SK-N-SH (cell line): ENCODE measurements at regions not wholly inside any gene's neighbourhood (a gene's known extent, or its start where the extent isn't known, plus 50 kb on each side); places are given as distances from the start of the nearest gene placed in this dataset.

ENCODE experiments used
- CTCF ChIA-PET: fragments of 300-600, 350-600 bp; formaldehyde crosslinking; extraction: SDS; loops from one replicate; lab custom pipeline; 2021; lab: Yijun Ruan, JAX
- POLR2A ChIA-PET: fragments of 350-600 bp; sonication (Branson Sonifier 250); formaldehyde crosslinking; extraction: SDS; loops from one replicate; lab custom pipeline; 2020; ENCODE audit warnings: antibody characterized with exemption, inconsistent platforms; lab: Yijun Ruan, JAX
- DNase-seq: peaks from one replicate; pipeline ENCODE4 v3.0.0; 2012
- H2AFZ ChIP-seq: fragments of 200-600 bp; sonication (generic); 2 replicates; pipeline ENCODE4 v1.8.1; 2016; ENCODE audit warnings: antibody characterized with exemption, mild to moderate bottlenecking, low read depth
- H3F3A ChIP-seq: fragments of 200-600 bp; sonication (generic); replicated peaks from 2 replicates; pipeline ENCODE3; 2016; ENCODE audit warnings: antibody characterized with exemption, mild to moderate bottlenecking; ENCODE audit not compliant: insufficient read depth
- H3K27ac ChIP-seq, 2 experiments: fragments of 200-500 bp in 1 of 2; fragments of 200-600 bp in 1 of 2; sonication (Bioruptor generic) in 1 of 2; sonication (generic), shearing (Covaris generic) in 1 of 2; 2 replicates each; pipeline versions ENCODE4 v1.5.1 to v1.6.1; 2014 to 2016; ENCODE audit warnings: low read depth in 2 of 2, inconsistent platforms in 1 of 2, low read length in 1 of 2, mild to moderate bottlenecking in 1 of 2, mixed read lengths in 1 of 2
- H3K27me3 ChIP-seq: fragments of 200-600 bp; sonication (generic), shearing (Covaris generic); 2 replicates; pipeline ENCODE4 v1.6.1; 2016; ENCODE audit warnings: mixed run types; ENCODE audit not compliant: insufficient read depth
- H3K36me3 ChIP-seq, 2 experiments: fragments of 200-500 bp in 1 of 2; fragments of 200-600 bp in 1 of 2; sonication (Bioruptor generic) in 1 of 2; sonication (generic) in 1 of 2; replicated peaks in 1 of 2; 2 replicates each; pipeline versions ENCODE3 to v1.5.1; 2014 to 2016; ENCODE audit warnings: low read length in 1 of 2, mild to moderate bottlenecking in 1 of 2; ENCODE audit not compliant: insufficient read depth in 2 of 2, control insufficient read depth in 1 of 2
- H3K4me1 ChIP-seq, 2 experiments: fragments of 200-500 bp in 1 of 2; fragments of 200-600 bp in 1 of 2; sonication (Bioruptor generic) in 1 of 2; sonication (generic), shearing (Covaris generic) in 1 of 2; 2 replicates each; pipeline versions ENCODE4 v1.5.1 to v1.6.1; 2014 to 2016; ENCODE audit warnings: low read depth in 1 of 2, low read length in 1 of 2, mixed run types in 1 of 2; ENCODE audit not compliant: insufficient read depth in 2 of 2, control insufficient read depth in 1 of 2
- H3K4me2 ChIP-seq: fragments of 200-600 bp; sonication (generic), shearing (Covaris generic); 2 replicates; pipeline ENCODE4 v1.6.1; 2017; ENCODE audit warnings: mixed run types
- H3K4me3 ChIP-seq, 2 experiments: fragments of 200-500 bp in 1 of 2; fragments of 200-600 bp in 1 of 2; sonication (Bioruptor generic) in 1 of 2; sonication (generic), shearing (Covaris generic) in 1 of 2; 2 replicates each; pipeline versions ENCODE4 v1.5.1 to v1.8.1; 2014 to 2016; ENCODE audit warnings: low read depth in 2 of 2, inconsistent platforms in 1 of 2, low read length in 1 of 2, mild to moderate bottlenecking in 1 of 2, mixed read lengths in 1 of 2, moderate library complexity in 1 of 2
- H3K79me2 ChIP-seq: fragments of 200-600 bp; sonication (generic); 2 replicates; pipeline ENCODE4 v1.8.1; 2017; ENCODE audit warnings: mild to moderate bottlenecking; ENCODE audit not compliant: insufficient read depth
- H3K9ac ChIP-seq: fragments of 200-600 bp; sonication (generic); 2 replicates; pipeline ENCODE4 v1.6.1; 2017; ENCODE audit warnings: mixed run types
- H3K9me2 ChIP-seq: fragments of 200-600 bp; sonication (generic); 2 replicates; pipeline ENCODE4 v1.6.1; 2017; ENCODE audit warnings: mixed run types
- H3K9me3 ChIP-seq: fragments of 200-600 bp; sonication (generic); 2 replicates; pipeline ENCODE4 v1.6.1; 2017; ENCODE audit warnings: mixed run types, mild to moderate bottlenecking, moderate library complexity
- H4K20me1 ChIP-seq: fragments of 200-600 bp; sonication (generic); 2 replicates; pipeline ENCODE4 v1.6.1; 2017; ENCODE audit warnings: mild to moderate bottlenecking, mixed run types; ENCODE audit not compliant: insufficient read depth
- CHD2 ChIP-seq: fragments of 150-350 bp; IDR thresholded peaks from 2 replicates; pipeline ENCODE4 v1.6.1; 2018; ENCODE audit warnings: low read length; ENCODE audit not compliant: partially characterized antibody
- CTCF ChIP-seq: fragments of 200-600 bp; sonication (generic); IDR thresholded peaks from 2 replicates; pipeline ENCODE4 v1.6.1; 2017; ENCODE audit warnings: antibody characterized with exemption, mild to moderate bottlenecking, moderate library complexity
- ELF1 ChIP-seq: IDR thresholded peaks from 2 replicates; pipeline ENCODE4 v1.4.0; 2012
- EP300 ChIP-seq, 2 experiments: IDR thresholded peaks; 2 replicates each; pipeline versions ENCODE4 v1.4.0 to v1.6.1; 2012; ENCODE audit warnings: borderline replicate concordance in 1 of 2, low read depth in 1 of 2, low read length in 1 of 2
- EZH2phosphoT487 ChIP-seq: fragments of 200-600 bp; sonication (generic); IDR thresholded peaks from 2 replicates; pipeline ENCODE4 v1.6.1; 2017; ENCODE audit warnings: low read depth, mixed run types, mild to moderate bottlenecking, antibody characterized with exemption, moderate library complexity, borderline replicate concordance
- FOSL2 ChIP-seq: IDR thresholded peaks from 2 replicates; pipeline ENCODE4 v1.4.0; 2012; ENCODE audit warnings: low read depth, mild to moderate bottlenecking, moderate library complexity, borderline replicate concordance
- FOXM1 ChIP-seq: IDR thresholded peaks from 2 replicates; pipeline ENCODE4 v1.4.0; 2012; ENCODE audit warnings: low read depth, mild to moderate bottlenecking
- GABPA ChIP-seq: IDR thresholded peaks from 2 replicates; pipeline ENCODE4 v1.4.0; 2012; ENCODE audit warnings: low read depth, mild to moderate bottlenecking
- GATA2 ChIP-seq: sonication (generic); formaldehyde crosslinking; IDR thresholded peaks from 2 replicates; pipeline ENCODE4 v1.5.0; 2020; ENCODE audit warnings: mild to moderate bottlenecking, missing genetic modification reagents
- JUND ChIP-seq: IDR thresholded peaks from 2 replicates; pipeline ENCODE4 v1.4.0; 2012
- MEF2A ChIP-seq: IDR thresholded peaks from 2 replicates; pipeline ENCODE4 v1.4.0; 2012; ENCODE audit warnings: low read depth, borderline replicate concordance
- MXI1 ChIP-seq: IDR thresholded peaks from 2 replicates; pipeline ENCODE4 v1.6.1; 2012; ENCODE audit warnings: mild to moderate bottlenecking, low read depth, low read length, improper control_type of control experiment
- NFIC ChIP-seq: IDR thresholded peaks from 2 replicates; pipeline ENCODE4 v1.4.0; 2012; ENCODE audit warnings: borderline replicate concordance
- POLR2AphosphoS5 ChIP-seq: IDR thresholded peaks from 2 replicates; pipeline ENCODE4 v1.6.1; 2012; ENCODE audit warnings: low read depth, low read length
- RAD21 ChIP-seq: IDR thresholded peaks from 2 replicates; pipeline ENCODE4 v1.6.1; 2012; ENCODE audit warnings: mild to moderate bottlenecking, low read length
- RFX5 ChIP-seq: IDR thresholded peaks from 2 replicates; pipeline ENCODE4 v1.6.1; 2012; ENCODE audit warnings: mild to moderate bottlenecking, improper control_type of control experiment, low read length
- SIN3A ChIP-seq: IDR thresholded peaks from 2 replicates; pipeline ENCODE4 v1.6.1; 2012; ENCODE audit warnings: low read depth, mild to moderate bottlenecking, low read length, moderate library complexity, borderline replicate concordance
- TAF1 ChIP-seq: IDR thresholded peaks from 2 replicates; pipeline ENCODE4 v1.6.1; 2012; ENCODE audit warnings: low read depth, mild to moderate bottlenecking, low read length, moderate library complexity, borderline replicate concordance
- TCF12 ChIP-seq: IDR thresholded peaks from 2 replicates; pipeline ENCODE4 v1.4.0; 2012
- TEAD4 ChIP-seq: IDR thresholded peaks from 2 replicates; pipeline ENCODE4 v1.4.0; 2012; ENCODE audit warnings: mild to moderate bottlenecking, borderline replicate concordance; ENCODE audit not compliant: insufficient read depth
- USF2 ChIP-seq: fragments of 150-350 bp; IDR thresholded peaks from 2 replicates; pipeline ENCODE4 v1.6.1; 2017; ENCODE audit warnings: antibody characterized with exemption, low read length, low read depth, borderline replicate concordance
- YY1 ChIP-seq: IDR thresholded peaks from 2 replicates; pipeline ENCODE4 v1.4.0; 2012; ENCODE audit warnings: low read depth, mild to moderate bottlenecking
- ZBTB33 ChIP-seq: IDR thresholded peaks from 2 replicates; pipeline ENCODE4 v1.4.0; 2012; ENCODE audit warnings: low read depth, borderline replicate concordance
- WGBS: methylation state at CpG from one replicate; pipeline ENCODE4 v1.1.6; 2017; ENCODE audit warnings: low lambda C conversion rate; 5-methylcytosine and 5-hydroxymethylcytosine counted together

GRCh38 chr3:109806929-109807328 lies 469.6 kb upstream of the DPPA4 start:
- no peak overlapping the region; the same call in 1 of the 2 replicates for H3K4me2 ChIP-seq
- no peaks in the 10 kb centered on the region for H3K27me3 ChIP-seq
- no peaks in the 10 kb centered on the region; a peak in 1 of 4 replicates for H3K4me1 ChIP-seq
- peaks cover 7% of the 10 kb centered on the region for H3F3A ChIP-seq
- no peaks in the 10 kb centered on the region for H3K9me2 ChIP-seq
- no peak for DNase-seq
- ChIA-PET POLR2A (no interaction called here), CTCF (no interaction called here)
- H2AFZ ChIP-seq = peak overlapping the region; percentile 83
- H3K4me3 ChIP-seq = no peak overlapping the region
- no peaks in the 10 kb centered on the region for H3K79me2 ChIP-seq
- H3K9me3 ChIP-seq = no peaks in the 10 kb centered on the region
- no peaks in the 10 kb centered on the region for H4K20me1 ChIP-seq
- WGBS = 59% methylated on average over 4 of the region's 4 CpGs
- H3K27ac ChIP-seq = peak overlapping the region in 1 of 2 experiments; percentile 20; a peak in 2 of 4 replicates
- TF ChIP-seq EZH2phosphoT487 = no peak
- TF ChIP-seq USF2 = no peak
- 0 out of 2 replicates have a peak, but pooled peaks have one; percentile 12 for TF ChIP-seq JUND
- no peak for TF ChIP-seq POLR2AphosphoS5
- TF ChIP-seq TCF12 = 0 out of 2 replicates have a peak, but pooled peaks have one; percentile 20
- peak; percentile 35; the same call in 1 of the 2 replicates for TF ChIP-seq GABPA
- no peak for TF ChIP-seq EP300 (IDR thresholded peaks at IDR 0.05; ENCODE audit: borderline replicate concordance in 1 of 2, low read depth in 1 of 2, low read length in 1 of 2)
- peak; percentile 28; the same call in 1 of the 2 replicates for TF ChIP-seq FOSL2
- no peak overlapping the region for H3K9ac ChIP-seq
- no peaks in the 10 kb centered on the region for H3K36me3 ChIP-seq

- H3K79me2 ChIP-seq = no peaks in the 10 kb centered on the region
- no peaks in the 10 kb centered on the region for H3K27me3 ChIP-seq
- H3K9ac ChIP-seq = no peak overlapping the region
- H3K36me3 ChIP-seq = no peaks in the 10 kb centered on the region
- H3K4me1 ChIP-seq = no peaks in the 10 kb centered on the region
- no peak for TF ChIP-seq TEAD4
- TF ChIP-seq FOXM1 = no peak
- TF ChIP-seq GABPA = no peak
- no peak for TF ChIP-seq ZBTB33
- no peak for TF ChIP-seq JUND
- TF ChIP-seq MXI1 = no peak
- TF ChIP-seq ELF1 = no peak
- TF ChIP-seq TAF1 = no peak
- no peak for TF ChIP-seq RFX5
- no peak for TF ChIP-seq GATA2 (CRISPR knock-in tag)
- TF ChIP-seq NFIC = no peak
- TF ChIP-seq RAD21 = no peak
- no peak for TF ChIP-seq YY1
- TF ChIP-seq CHD2 = no peak
- TF ChIP-seq TCF12 = no peak
- TF ChIP-seq MEF2A = no peak
- TF ChIP-seq SIN3A = no peak
- no peak for TF ChIP-seq CTCF
- TF ChIP-seq, all 33 proteins: peak for 0
- H3K4me3 ChIP-seq = no peak overlapping the region
- H4K20me1 ChIP-seq = no peaks in the 10 kb centered on the region
- no peak for DNase-seq
- ChIA-PET CTCF (no interaction called here), POLR2A (no interaction called here)
- no peak overlapping the region for H3K4me2 ChIP-seq
- no peak overlapping the region for H2AFZ ChIP-seq
- peaks cover 7% of the 10 kb centered on the region for H3F3A ChIP-seq
- no peaks in the 10 kb centered on the region for H3K9me3 ChIP-seq
- H3K9me2 ChIP-seq = no peaks in the 10 kb centered on the region
- 85% methylated on average over 3 of the region's 3 CpGs for WGBS
- H3K27ac ChIP-seq = no peak overlapping the region
Observed at GRCh38 chr3:109809513-109809912, 472.2 kb upstream of the DPPA4 start.
